ENCODE measurements at regions not wholly inside any gene's neighbourhood (a gene's known extent, or its start where the extent isn't known, plus 50 kb on each side); places are given as distances from the start of the nearest gene placed in this dataset.

GRCh38 chr2:236805800-236806531 lies 236.3 kb downstream of the ACKR3 start:
- DNase-seq = no peak

- no peak for DNase-seq
Observed at GRCh38 chr2:236809716-236810115, 240.1 kb downstream of the ACKR3 start.

- no peak for DNase-seq
Observed at GRCh38 chr2:236811062-236811656, 241.5 kb downstream of the ACKR3 start.

- no peak for DNase-seq
Observed at GRCh38 chr2:236813766-236814165, 244.1 kb downstream of the ACKR3 start.

- no peak for DNase-seq
Observed at GRCh38 chr2:236814593-236814992, 245.0 kb downstream of the ACKR3 start.

- DNase-seq = no peak
Observed at GRCh38 chr2:236815746-236816145, 246.1 kb downstream of the ACKR3 start.

GRCh38 chr2:236816197-236817170 lies 246.9 kb downstream of the ACKR3 start:
- no peak for DNase-seq

GRCh38 chr2:236818281-236819045 lies 248.8 kb downstream of the ACKR3 start:
- no peak for DNase-seq

GRCh38 chr2:236819275-236820002 lies 249.8 kb downstream of the ACKR3 start:
- DNase-seq = no peak

- DNase-seq = no peak
Observed at GRCh38 chr2:236820763-236821344, 251.2 kb downstream of the ACKR3 start.

- DNase-seq = no peak
Observed at GRCh38 chr2:236823041-236823629, 253.5 kb downstream of the ACKR3 start.

- DNase-seq = no peak
Observed at GRCh38 chr2:236823963-236824362, 254.3 kb downstream of the ACKR3 start.

GRCh38 chr2:236824836-236825235 lies 255.2 kb downstream of the ACKR3 start:
- peak; percentile 83 for DNase-seq

GRCh38 chr2:236825989-236826510 lies 256.4 kb downstream of the ACKR3 start:
- no peak for DNase-seq

GRCh38 chr2:236826606-236827156 lies 257.1 kb downstream of the ACKR3 start:
- DNase-seq = no peak

GRCh38 chr2:236827997-236828396 lies 257.7 kb upstream of the COPS8 start:
- no peak for DNase-seq

- peak; percentile 26 for DNase-seq
Observed at GRCh38 chr2:236828820-236829219, 256.9 kb upstream of the COPS8 start.

GRCh38 chr2:236830926-236831325 lies 254.8 kb upstream of the COPS8 start:
- DNase-seq = no peak

GRCh38 chr2:236831698-236832097 lies 254.0 kb upstream of the COPS8 start:
- DNase-seq = no peak

- no peak for DNase-seq
Observed at GRCh38 chr2:236833501-236834073, 252.1 kb upstream of the COPS8 start.
